ENCODE measurements at regions not wholly inside any gene's neighbourhood (a gene's known extent, or its start where the extent isn't known, plus 50 kb on each side); places are given as distances from the start of the nearest gene placed in this dataset.

DNA sequence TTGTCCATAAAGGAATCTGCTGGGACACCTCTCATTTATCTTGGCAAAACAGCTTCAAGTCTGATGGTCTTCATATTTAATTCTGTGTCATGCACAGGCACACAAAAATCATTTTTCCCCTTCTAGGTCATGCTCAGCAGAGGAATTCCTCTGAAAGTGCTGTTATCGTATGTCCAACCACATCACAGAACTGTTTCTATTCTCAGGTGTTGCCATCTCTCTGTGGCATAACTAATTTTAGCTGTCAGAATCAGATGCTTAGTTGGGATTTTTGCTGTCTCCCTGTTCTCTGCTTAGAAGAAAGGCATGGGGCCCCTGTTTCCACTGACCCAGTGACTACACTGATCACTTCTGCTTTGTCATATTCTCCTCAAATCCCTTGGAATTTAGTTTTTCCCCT is 608.0 kb upstream of the EPHA7 start:
- TF ChIP-seq, protein P1, sequence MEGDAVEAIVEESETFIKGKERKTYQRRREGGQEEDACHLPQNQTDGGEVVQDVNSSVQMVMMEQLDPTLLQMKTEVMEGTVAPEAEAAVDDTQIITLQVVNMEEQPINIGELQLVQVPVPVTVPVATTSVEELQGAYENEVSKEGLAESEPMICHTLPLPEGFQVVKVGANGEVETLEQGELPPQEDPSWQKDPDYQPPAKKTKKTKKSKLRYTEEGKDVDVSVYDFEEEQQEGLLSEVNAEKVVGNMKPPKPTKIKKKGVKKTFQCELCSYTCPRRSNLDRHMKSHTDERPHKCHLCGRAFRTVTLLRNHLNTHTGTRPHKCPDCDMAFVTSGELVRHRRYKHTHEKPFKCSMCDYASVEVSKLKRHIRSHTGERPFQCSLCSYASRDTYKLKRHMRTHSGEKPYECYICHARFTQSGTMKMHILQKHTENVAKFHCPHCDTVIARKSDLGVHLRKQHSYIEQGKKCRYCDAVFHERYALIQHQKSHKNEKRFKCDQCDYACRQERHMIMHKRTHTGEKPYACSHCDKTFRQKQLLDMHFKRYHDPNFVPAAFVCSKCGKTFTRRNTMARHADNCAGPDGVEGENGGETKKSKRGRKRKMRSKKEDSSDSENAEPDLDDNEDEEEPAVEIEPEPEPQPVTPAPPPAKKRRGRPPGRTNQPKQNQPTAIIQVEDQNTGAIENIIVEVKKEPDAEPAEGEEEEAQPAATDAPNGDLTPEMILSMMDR (IDR thresholded peaks at IDR 0.05; ENCODE audit: insufficient read depth, low read length, poor library complexity, severe bottlenecking), result no peak
- no peaks in the 10 kb centered on the region for H3K27me3 ChIP-seq (ENCODE audit: control insufficient read depth, insufficient read depth, low read length)
- H3K4me3 ChIP-seq (ENCODE audit: low read depth, low read length), result no peak overlapping the region
- DNase-seq (ENCODE audit: low read depth), result no peak
- no peaks in the 10 kb centered on the region for H3K36me3 ChIP-seq (ENCODE audit: control insufficient read depth, insufficient read depth, low read length)

DNA sequence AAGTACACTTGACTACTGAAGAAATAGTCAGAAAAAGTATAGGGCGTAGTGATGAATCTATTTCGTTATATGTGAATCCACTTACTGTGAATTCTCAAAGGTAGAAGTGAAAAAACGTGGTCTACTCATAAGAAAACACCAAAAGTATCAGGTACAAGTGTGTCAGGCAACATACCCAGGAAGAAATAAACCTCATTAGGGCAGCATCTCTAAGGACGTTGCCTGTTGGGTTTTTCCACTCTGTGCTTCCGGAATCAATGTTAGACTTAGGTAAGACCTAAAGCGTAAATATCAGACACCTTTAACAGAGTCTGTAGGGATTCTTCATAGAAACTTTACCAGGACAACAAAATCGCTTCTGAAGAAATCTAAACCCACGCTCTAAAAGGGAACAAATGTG is 607.2 kb upstream of the EPHA7 start:
- TF ChIP-seq, protein P1 (IDR thresholded peaks at IDR 0.05; ENCODE audit: insufficient read depth, low read length, poor library complexity, severe bottlenecking), result no peak
- DNase-seq (ENCODE audit: low read depth), result no peak
- Histone ChIP-seq H3K27me3 (ENCODE audit: control insufficient read depth, insufficient read depth, low read length) (no peaks in the 10 kb centered on the region), H3K36me3 (ENCODE audit: control insufficient read depth, insufficient read depth, low read length) (no peaks in the 10 kb centered on the region), H3K4me3 (ENCODE audit: low read depth, low read length) (no peak overlapping the region)

DNA sequence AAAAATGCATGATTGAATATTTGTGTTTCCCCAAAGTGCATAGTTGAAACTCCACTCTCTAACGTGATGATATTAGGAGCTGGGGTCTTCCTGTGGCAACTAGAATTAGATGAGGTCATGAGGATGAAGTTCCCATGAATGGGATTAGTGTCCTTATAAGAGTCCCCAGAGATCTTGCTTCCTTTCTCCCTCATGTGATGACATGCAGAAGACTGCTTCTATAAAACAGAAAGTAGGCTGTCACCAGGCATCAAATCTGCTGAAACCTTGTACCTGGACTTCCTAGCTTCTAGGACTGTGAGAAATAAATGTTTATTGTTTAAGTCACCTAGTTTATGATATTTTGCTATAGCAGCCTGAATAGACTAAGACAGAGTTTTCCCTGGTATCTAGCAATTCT is 586.5 kb upstream of the EPHA7 start:
- Histone ChIP-seq H3K4me3 (ENCODE audit: low read depth, low read length) (no peak overlapping the region), H3K27me3 (ENCODE audit: control insufficient read depth, insufficient read depth, low read length) (no peaks in the 10 kb centered on the region), H3K36me3 (ENCODE audit: control insufficient read depth, insufficient read depth, low read length) (no peaks in the 10 kb centered on the region)
- TF ChIP-seq, protein P1 (IDR thresholded peaks at IDR 0.05; ENCODE audit: insufficient read depth, low read length, poor library complexity, severe bottlenecking), result no peak
- DNase-seq (ENCODE audit: low read depth), result no peak

DNA sequence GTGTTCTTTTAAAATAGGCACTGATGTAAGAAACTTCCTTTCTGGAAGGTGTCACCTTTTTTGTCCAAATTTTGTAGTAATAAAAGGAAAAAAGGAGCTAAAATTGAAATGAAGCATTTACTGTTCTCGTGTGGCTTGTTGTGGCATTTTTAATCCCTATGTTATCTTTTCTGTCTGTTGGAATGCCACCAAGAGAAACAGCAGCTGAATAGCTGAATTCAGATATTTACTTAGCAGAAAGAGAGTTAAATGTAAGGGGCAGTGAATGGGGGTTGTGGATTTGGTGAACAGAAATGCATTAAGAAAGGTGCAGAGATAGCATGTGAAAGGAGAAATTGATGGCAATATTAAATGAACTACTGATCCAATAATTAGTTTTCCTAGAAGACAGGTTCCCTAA is 573.6 kb upstream of the EPHA7 start:
- H3K27me3 ChIP-seq (ENCODE audit: control insufficient read depth, insufficient read depth, low read length), result no peaks in the 10 kb centered on the region
- DNase-seq (ENCODE audit: low read depth), result no peak
- TF ChIP-seq, protein P1 (IDR thresholded peaks at IDR 0.05; ENCODE audit: insufficient read depth, low read length, poor library complexity, severe bottlenecking), result no peak
- no peak overlapping the region for H3K4me3 ChIP-seq (ENCODE audit: low read depth, low read length)
- H3K36me3 ChIP-seq (ENCODE audit: control insufficient read depth, insufficient read depth, low read length), result no peaks in the 10 kb centered on the region

DNA sequence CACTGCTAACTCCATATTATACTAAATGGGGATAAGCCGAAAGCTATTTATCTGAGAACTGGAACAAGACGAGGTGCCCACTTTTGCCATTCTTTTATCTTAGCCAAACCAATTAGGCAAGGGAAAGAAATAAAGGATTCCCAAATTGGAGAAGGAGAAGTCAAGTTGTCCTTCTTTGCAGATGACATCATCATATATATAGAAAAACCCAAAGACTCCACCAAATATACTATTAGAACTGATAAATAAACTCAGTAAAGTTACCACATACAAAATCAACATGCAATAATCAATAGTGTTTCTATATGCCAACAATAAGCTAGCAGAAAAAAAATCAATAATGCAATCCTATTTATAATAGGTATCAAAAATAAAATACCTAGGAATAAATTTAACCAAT is 570.3 kb upstream of the EPHA7 start:
- Histone ChIP-seq H3K27me3 (ENCODE audit: control insufficient read depth, insufficient read depth, low read length) (no peaks in the 10 kb centered on the region), H3K4me3 (ENCODE audit: low read depth, low read length) (no peak overlapping the region), H3K36me3 (ENCODE audit: control insufficient read depth, insufficient read depth, low read length) (no peaks in the 10 kb centered on the region)
- DNase-seq (ENCODE audit: low read depth), result no peak
- TF ChIP-seq, protein P1 (IDR thresholded peaks at IDR 0.05; ENCODE audit: insufficient read depth, low read length, poor library complexity, severe bottlenecking), result no peak

DNA sequence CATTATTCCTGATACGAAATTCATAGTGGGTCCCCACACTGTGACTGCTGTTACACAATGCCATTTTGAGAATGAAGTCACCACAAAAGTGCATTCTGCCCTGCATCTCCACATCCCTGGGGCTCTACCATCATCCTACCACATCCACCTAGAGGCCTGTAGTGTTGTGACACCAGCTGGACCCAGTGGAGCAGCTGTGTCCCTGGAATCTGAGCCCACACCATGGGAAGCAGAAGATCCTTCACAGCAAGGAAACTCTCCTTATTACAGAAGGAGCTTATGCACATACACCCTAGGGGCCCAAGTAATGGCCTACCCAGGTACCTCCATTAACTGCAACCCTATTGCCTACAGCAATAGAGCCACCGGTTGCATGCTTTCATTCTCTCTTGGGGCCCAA is 566.6 kb upstream of the EPHA7 start:
- H3K27me3 ChIP-seq (ENCODE audit: control insufficient read depth, insufficient read depth, low read length), result no peaks in the 10 kb centered on the region
- no peak overlapping the region for H3K4me3 ChIP-seq (ENCODE audit: low read depth, low read length)
- DNase-seq (ENCODE audit: low read depth), result no peak
- TF ChIP-seq, protein P1 (IDR thresholded peaks at IDR 0.05; ENCODE audit: insufficient read depth, low read length, poor library complexity, severe bottlenecking), result no peak
- H3K36me3 ChIP-seq (ENCODE audit: control insufficient read depth, insufficient read depth, low read length), result no peaks in the 10 kb centered on the region

All from kidney epithelial cell (primary cell).